HL-60 (cell line): ENCODE measurements at regions not wholly inside any gene's neighbourhood (a gene's known extent, or its start where the extent isn't known, plus 50 kb on each side); places are given as distances from the start of the nearest gene placed in this dataset.

Experiments
- DNase-seq, 2 experiments: peaks; one replicate each; pipeline ENCODE4 v3.0.0-alpha.2; 2010 to 2020; ENCODE audit warnings: low read depth in 1 of 2, low spot score in 1 of 2
- H3K27ac ChIP-seq: fragments of 250-450 bp; sonication (Bioruptor Pico); replicated peaks from 2 replicates; pipeline ENCODE4 v1.5.1; 2020; ENCODE audit warnings: mild to moderate bottlenecking, moderate library complexity
- H3K27me3 ChIP-seq: fragments of 250-450 bp; sonication (Bioruptor Pico); 2 replicates; pipeline ENCODE4 v1.5.1; 2021; ENCODE audit warnings: mild to moderate bottlenecking, moderate library complexity; ENCODE audit not compliant: insufficient read depth, poor library complexity, severe bottlenecking
- H3K4me3 ChIP-seq: replicated peaks from 2 replicates; pipeline ENCODE4 v1.5.1; 2011; ENCODE audit warnings: mild to moderate bottlenecking, control low read depth, low read length; ENCODE audit not compliant: insufficient read depth
- CTCF ChIP-seq: IDR thresholded peaks from one replicate; pipeline ENCODE4 v1.5.1; 2011; ENCODE audit warnings: low read length, control low read depth, inconsistent platforms; ENCODE audit not compliant: insufficient read depth
- GABPA ChIP-seq: IDR thresholded peaks from 2 replicates; pipeline ENCODE4 v1.6.1; 2012; ENCODE audit warnings: low read depth
- POLR2AphosphoS5 ChIP-seq: IDR thresholded peaks from 2 replicates; pipeline ENCODE4 v1.6.1; 2012; ENCODE audit warnings: low read depth
- REST ChIP-seq: IDR thresholded peaks from 2 replicates; pipeline ENCODE4 v1.6.1; 2012; ENCODE audit warnings: low read depth; ENCODE audit not compliant: insufficient replicate concordance
- SPI1 ChIP-seq: IDR thresholded peaks from 2 replicates; pipeline ENCODE4 v1.6.1; 2012; ENCODE audit warnings: low read depth, mild to moderate bottlenecking, borderline replicate concordance

- TF ChIP-seq POLR2AphosphoS5 (no peak), SPI1 (no peak), GABPA (no peak), REST (no peak), CTCF (no peak)
- H3K27ac ChIP-seq: no peak overlapping the region
- peaks cover 4% of the 10 kb centered on the region for H3K27me3 ChIP-seq
- no peak for DNase-seq
- no peak overlapping the region for H3K4me3 ChIP-seq
These were observed 69.3 kb downstream of the FAM50B start for GRCh38 chr6:3918469-3918868.

- Histone ChIP-seq H3K27me3 (peaks cover 4% of the 10 kb centered on the region), H3K27ac (no peak overlapping the region), H3K4me3 (no peak overlapping the region)
- no peak for DNase-seq
- TF ChIP-seq REST (no peak), POLR2AphosphoS5 (no peak), GABPA (no peak), CTCF (no peak), SPI1 (no peak)
These were observed 70.0 kb downstream of the FAM50B start for GRCh38 chr6:3919130-3919628.

GRCh38 chr6:3919849-3920248 is 70.7 kb downstream of the FAM50B start:
- no peak for TF ChIP-seq SPI1
- TF ChIP-seq CTCF: no peak
- TF ChIP-seq POLR2AphosphoS5: no peak
- TF ChIP-seq GABPA: no peak
- TF ChIP-seq REST: no peak
- H3K27me3 ChIP-seq: peaks cover 4% of the 10 kb centered on the region
- H3K27ac ChIP-seq: no peak overlapping the region
- no peak overlapping the region for H3K4me3 ChIP-seq
- no peak for DNase-seq
